HG03354 (cell line): ENCODE measurements at regions not wholly inside any gene's neighbourhood (a gene's known extent, or its start where the extent isn't known, plus 50 kb on each side); places are given as distances from the start of the nearest gene placed in this dataset.
"Not testable (repeated sequence)": the region's sequence is repeated elsewhere in the genome, so short reads cannot be mapped to it uniquely, and the experiment has no call there.

Experiments
- ATAC-seq: cut with Tn5 transposase; IDR thresholded peaks from one replicate; pipeline ENCODE4 v1.9.1; 2021; ENCODE audit warnings: mild to moderate bottlenecking; ENCODE audit not compliant: unreplicated experiment, poor library complexity, severe bottlenecking

DNA sequence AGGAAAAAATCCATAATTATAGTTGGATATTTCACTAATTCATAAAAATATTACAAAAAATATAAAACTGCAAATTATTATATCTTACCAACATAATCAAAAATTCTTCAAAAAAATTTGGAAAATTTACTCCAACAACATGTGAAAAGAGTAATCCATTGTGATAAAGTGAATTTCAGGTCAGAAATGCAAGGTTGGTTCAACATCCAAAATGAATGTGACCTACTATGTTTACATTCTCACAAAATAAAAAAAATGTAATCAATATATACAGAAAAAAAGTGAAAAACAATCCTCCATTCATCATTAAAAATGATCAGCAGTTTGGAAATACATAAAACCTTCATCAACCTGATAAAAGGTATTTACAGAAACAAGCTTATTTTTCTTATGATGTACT lies 1252.2 kb downstream of the JRKL start:
- ATAC-seq = no peak

DNA sequence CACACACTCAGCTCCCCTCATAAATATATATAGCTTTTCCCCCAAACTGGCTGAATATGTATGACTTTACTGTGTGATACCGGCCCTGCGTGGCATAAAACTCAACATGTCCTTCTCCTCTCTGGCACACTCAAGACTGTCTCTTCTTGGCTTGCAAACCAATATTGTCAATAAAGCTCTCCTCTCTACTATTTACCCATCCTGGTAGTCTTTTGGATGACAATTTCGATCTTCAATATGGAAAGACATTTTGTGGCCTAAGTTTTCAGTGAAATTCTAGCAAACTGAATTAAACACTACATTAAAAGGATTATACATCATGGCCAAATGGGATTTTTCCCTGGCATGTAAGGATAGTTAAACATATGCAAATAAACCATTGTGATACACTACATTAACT lies 1255.9 kb downstream of the JRKL start:
- ATAC-seq = no peak

DNA sequence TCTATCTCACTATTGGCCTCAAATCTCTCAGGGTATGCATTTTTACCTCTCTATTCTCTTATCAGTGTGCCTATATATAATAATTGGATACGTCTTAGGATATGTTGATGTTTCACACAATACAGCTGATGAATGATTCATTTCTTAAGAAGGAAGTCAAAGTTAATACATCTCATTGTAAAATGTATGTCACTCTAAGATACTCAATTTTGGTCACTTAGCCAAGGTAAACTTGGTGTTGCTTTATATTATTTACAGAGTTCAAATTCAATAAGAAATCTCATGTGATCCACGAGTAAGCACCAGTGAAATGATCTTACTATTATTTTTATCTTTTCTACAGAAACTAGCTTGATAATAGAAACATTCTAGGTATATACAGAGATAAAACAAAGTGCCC lies 1266.5 kb downstream of the JRKL start:
- no peak for ATAC-seq

DNA sequence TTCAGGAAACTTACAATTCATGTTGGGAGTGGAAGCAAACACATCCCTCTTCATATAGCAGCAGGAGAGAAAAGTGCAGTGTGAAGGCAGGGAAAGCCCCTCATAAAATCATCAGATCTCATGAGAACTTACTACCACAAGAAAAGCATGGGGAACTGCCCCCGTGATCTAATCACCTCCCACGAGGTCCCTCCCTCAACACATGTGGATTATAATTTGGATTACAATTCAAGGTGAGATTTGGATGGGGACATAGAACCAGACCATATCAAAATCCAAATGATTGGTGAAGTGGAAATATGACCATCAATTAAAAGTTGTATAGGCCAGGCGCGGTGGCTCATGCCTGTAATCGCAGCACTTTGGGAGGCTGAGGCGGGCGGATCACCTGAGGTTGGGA lies 1268.0 kb downstream of the JRKL start:
- no peak for ATAC-seq

DNA sequence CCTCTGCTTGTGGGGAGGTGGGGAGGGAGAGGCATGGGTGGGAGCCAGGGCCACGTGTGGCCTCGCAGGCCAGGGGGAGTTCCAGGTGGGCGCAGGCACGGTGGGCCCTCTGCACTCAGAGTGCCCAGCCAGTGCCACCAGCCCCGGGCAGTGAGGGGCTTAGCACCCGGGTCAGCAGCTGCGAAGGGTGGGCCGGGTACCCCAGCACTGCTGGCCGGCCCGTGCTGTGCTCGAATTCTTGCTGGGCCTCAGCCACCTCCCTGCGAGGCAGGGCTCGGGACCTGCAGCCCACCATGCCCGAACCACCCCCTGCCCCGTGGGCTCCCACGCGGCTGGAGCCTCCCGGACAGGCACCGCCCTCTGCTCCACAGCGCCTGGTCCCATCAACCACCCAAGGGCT lies 1277.2 kb downstream of the JRKL start:
- no peak for ATAC-seq

DNA sequence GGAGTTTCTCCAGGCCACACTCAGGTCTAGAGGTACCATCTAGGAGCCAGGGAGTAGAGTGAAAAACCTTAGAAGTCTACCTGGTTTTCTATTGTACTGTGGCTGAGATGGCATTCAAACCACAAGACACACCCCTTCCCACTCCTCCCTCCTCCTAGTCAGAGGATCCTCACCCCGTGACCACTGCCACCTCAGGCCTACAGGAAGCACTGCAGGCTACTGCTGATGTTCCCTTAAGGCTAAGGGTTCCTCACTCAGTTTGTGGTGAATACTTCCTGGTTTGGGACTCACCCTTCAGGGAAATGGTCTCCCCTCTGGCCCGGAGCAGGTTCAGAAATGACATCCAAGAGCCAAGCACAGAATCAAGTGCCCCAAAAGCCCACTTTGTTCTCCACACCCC lies 1293.9 kb downstream of the JRKL start:
- no peak for ATAC-seq

- ATAC-seq = no peak
These were observed 1295.0 kb downstream of the JRKL start for GRCh38 chr11:97684486-97685439.

GRCh38 chr11:97685695-97686094 lies 1295.9 kb downstream of the JRKL start:
- ATAC-seq = no peak

DNA sequence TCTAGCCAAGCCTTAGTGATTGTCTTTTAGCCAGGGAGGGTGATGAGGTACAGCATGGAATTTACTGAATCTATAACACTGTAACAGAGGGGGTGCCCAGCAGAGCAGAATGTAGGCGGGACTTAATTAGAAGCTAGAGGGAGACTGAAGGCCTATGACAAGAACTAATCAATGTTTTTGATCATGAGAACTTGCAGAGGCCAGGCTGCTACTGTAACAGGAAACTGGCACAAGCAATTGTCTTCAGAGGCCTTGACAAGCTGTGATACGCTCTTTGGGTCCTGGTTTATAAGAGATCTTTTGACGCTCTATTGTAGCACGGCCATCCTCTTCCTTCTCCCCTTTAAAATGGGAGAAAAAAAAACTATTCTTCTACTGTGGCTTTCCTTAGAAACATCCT lies 1297.3 kb downstream of the JRKL start:
- ATAC-seq = no peak

DNA sequence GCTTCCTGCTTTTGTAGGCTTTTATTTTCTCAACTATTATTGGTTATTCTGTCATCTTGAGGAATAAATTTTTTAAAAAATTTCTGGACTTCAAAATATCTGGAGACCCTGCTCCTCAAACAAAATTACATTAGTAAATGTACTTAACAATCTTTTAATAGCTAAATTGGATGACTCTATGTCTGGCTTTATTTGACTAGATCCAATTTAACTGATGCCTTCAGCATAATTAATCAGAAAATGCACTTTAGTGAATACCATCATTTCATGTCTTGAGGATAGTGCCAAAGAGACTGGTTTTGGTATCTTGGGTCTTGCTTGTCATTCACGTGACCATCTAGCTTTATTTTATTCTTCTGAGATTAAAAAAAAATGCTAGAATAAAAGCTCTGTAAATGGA lies 1301.2 kb downstream of the JRKL start:
- ATAC-seq = no peak

GRCh38 chr11:97702951-97703350 lies 1313.1 kb downstream of the JRKL start:
- no peak for ATAC-seq

DNA sequence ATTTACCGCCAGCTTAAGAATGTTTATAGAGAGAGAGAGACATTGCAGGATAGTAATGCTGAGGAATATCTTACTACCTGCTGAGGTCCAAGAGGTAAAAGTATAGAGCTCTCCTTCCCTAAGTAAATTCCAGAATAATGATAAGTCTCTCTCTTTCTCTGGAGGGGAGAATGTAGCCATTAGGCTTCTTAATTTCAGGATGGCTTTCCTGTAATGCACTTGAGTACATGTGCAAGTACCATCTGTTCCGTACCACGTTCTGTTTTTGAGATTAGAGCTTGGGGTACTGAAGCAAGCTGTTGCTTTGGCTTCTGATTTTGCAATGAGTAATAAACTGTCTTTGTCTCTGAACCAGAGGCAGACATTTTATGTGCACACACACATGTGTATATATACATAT lies 1314.0 kb downstream of the JRKL start:
- ATAC-seq = no peak

DNA sequence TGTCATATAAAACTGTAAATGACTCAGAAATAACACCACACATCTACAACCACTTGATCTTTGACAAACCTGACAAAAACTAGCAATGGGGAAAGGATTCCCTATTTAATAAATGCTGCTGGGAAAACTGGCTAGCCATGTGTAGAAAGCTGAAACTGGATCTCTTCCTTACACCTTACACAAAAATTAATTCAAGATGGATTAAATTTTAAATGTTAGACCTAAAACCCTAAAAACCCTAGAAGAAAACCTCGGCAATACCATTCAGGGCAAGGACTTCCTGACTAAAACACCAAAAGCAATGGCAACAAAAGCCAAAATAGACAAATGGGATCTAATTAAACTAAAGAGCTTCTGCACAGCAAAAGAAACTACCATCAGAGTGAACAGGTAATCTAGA lies 1315.3 kb upstream of the CNTN5 start:
- ATAC-seq = not testable (repeated sequence)

- no peak for ATAC-seq
These were observed 1302.8 kb upstream of the CNTN5 start for GRCh38 chr11:97717922-97718321.

DNA sequence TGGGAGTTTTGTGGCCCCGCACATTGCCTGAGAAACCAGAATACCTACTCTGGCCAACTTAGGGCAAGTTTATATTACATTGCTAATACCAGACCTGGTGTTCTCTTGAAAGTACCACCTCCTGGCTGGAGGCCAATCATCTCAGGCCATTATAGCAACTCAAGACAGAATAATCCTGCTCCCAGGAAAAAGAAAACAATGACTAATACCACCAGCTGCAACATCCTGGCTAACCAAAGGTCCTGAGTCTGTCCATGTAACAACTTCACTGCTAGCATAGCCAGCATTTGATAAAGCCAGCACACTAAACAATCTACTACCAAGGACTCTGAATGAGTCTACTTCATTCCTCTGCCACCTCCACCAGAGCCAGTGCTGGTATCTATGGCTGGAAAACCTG lies 1298.7 kb upstream of the CNTN5 start:
- ATAC-seq = no peak

- ATAC-seq = no peak
These were observed 1298.0 kb upstream of the CNTN5 start for GRCh38 chr11:97722721-97723120.

- no peak for ATAC-seq
These were observed 1291.0 kb upstream of the CNTN5 start for GRCh38 chr11:97729546-97730272.

DNA sequence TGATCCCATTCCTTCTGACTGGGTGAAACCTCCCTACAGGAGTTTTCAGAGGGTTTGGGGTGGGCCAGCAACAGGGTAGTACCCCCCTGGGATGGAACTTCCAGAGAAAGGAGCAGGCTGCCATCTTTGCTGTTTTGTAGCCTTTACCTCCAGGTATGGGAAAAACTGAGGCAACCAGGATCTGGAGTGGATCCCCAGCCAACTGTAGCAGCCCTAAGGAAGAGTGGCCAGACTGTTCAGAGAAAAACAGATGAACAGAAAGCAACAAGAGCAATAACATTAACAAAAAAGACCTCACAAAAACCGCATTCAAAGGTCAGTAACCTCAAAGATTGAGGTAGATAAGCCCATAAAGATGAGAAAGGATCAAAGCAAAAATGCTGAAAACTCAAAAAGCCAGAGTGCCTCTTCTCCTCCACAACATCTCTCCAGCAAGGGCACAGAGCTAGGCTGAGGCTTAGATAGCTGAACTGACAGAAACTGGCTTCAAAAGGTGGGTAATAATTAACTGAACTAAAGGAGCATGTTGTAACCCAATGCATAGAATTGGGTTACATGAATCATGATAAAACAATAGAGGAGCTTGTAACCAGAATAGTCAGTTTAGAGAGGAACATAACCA lies 1288.6 kb upstream of the CNTN5 start:
- no peak for ATAC-seq

- no peak for ATAC-seq
These were observed 1282.0 kb upstream of the CNTN5 start for GRCh38 chr11:97738751-97739150.

GRCh38 chr11:97739932-97740800 lies 1280.6 kb upstream of the CNTN5 start:
- no peak for ATAC-seq
